ENCODE measurements at regions not wholly inside any gene's neighbourhood (a gene's known extent, or its start where the extent isn't known, plus 50 kb on each side); places are given as distances from the start of the nearest gene placed in this dataset.

DNA sequence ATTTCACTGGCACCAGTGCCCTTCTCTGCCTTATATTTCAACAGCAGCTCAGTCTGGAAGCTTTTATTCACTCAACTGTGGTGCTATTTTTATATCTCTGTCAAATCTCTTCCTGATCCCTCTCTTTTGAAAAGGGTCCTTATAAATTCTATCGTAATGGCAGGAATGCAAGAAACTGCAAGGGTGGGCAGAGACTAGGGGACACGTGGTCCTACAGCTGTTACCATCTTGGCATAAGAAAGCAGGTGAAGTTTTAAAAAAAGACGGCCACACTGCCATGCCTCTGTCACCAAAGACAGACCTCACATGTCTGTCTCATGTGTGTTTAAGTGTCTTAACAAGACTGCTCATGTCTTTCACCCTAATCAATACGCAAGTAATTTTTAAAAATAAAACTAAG, 368.4 kb upstream of the CDH11 start:
- intact Hi-C loops (cut with DNase I, micrococcal nuclease) = no loop called here
- ATAC-seq (no peak), DNase-seq (no peak)
- Histone ChIP-seq H3K36me3 (ENCODE audit: low read depth) (no peaks in the 10 kb centered on the region), H3K4me1 (ENCODE audit: low read depth) (no peaks in the 10 kb centered on the region), H3K4me3 (no peak overlapping the region), H3K9me3 (no peaks in the 10 kb centered on the region)
- TF ChIP-seq, protein P1, sequence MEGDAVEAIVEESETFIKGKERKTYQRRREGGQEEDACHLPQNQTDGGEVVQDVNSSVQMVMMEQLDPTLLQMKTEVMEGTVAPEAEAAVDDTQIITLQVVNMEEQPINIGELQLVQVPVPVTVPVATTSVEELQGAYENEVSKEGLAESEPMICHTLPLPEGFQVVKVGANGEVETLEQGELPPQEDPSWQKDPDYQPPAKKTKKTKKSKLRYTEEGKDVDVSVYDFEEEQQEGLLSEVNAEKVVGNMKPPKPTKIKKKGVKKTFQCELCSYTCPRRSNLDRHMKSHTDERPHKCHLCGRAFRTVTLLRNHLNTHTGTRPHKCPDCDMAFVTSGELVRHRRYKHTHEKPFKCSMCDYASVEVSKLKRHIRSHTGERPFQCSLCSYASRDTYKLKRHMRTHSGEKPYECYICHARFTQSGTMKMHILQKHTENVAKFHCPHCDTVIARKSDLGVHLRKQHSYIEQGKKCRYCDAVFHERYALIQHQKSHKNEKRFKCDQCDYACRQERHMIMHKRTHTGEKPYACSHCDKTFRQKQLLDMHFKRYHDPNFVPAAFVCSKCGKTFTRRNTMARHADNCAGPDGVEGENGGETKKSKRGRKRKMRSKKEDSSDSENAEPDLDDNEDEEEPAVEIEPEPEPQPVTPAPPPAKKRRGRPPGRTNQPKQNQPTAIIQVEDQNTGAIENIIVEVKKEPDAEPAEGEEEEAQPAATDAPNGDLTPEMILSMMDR (IDR thresholded peaks at IDR 0.05) = no peak

DNA sequence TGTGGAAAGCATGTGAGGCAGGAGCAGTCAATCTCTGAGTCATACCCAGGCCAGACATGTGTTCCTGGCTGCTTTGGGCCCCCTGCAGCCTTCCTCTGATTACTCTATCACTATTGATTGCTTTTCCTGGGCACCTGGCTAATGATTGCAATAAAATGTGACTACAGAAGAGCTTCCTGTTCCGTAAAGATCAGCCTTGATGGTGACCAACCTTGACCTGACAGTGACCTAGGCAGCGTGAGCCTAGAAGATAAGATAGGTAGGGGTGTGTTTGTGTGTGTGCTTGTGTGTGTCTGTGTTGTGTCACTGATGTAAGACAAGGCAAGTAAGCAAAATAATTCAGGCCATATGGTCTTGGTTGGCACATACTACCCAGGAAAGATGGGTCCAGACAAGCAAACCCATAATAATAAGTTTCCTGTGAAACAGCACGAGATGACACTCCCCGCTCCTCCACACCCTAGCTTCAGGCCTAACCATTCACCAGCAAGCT, 367.7 kb upstream of the CDH11 start:
- no peaks in the 10 kb centered on the region for H3K36me3 ChIP-seq (ENCODE audit: low read depth)
- TF ChIP-seq, protein P1 (IDR thresholded peaks at IDR 0.05) = no peak
- no peak overlapping the region for H3K4me3 ChIP-seq
- no peak for ATAC-seq
- H3K9me3 ChIP-seq = peaks cover 2% of the 10 kb centered on the region
- no peak for DNase-seq
- intact Hi-C loops (cut with DNase I, micrococcal nuclease) = no loop called here
- H3K4me1 ChIP-seq (ENCODE audit: low read depth) = no peaks in the 10 kb centered on the region

DNA sequence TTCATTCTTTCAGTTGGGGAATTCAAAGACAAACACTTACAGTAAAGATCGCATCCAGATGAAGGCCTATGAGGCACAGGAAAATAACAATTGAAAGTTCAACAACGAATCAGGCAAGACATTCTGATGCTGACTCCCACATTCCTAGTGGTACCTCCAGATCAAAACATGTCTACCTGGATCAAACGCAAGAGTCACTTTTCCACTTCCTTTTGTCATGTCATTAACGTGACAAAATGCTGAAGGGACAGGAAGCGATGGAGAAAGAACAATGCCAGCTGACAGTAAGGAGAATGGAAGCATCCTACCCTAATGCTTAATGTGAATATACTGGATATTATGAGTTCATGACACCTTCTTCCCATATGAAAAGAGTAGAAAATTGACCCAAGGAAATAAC, 365.4 kb upstream of the CDH11 start:
- TF ChIP-seq, protein P1 (IDR thresholded peaks at IDR 0.05) = no peak
- no peak for DNase-seq
- intact Hi-C loops (cut with DNase I, micrococcal nuclease) = no loop called here
- ATAC-seq = no peak
- no peak overlapping the region for H3K4me3 ChIP-seq
- H3K36me3 ChIP-seq (ENCODE audit: low read depth) = no peaks in the 10 kb centered on the region
- no peaks in the 10 kb centered on the region for H3K4me1 ChIP-seq (ENCODE audit: low read depth)
- peaks cover 2% of the 10 kb centered on the region for H3K9me3 ChIP-seq

DNA sequence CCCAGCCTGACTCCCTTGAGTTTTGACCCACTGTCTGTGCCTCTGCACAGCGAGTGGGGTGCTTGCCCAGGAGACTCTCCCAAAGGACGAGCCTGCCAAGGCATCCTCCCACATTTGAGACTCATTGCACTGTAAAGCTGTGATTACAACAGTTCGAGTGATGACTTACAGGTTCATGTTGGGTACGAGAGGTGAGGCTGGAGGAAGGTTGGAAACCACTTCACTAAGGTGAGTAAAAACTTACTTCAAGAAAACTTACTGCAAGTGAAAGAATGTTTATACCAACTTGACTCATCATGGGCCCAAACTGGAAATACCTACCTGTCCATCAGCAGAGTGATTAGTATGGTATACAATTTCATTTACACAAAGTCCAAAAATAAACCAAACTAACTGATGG, 360.1 kb upstream of the CDH11 start:
- Histone ChIP-seq H3K4me1 (ENCODE audit: low read depth) (no peaks in the 10 kb centered on the region), H3K4me3 (no peak overlapping the region), H3K9me3 (peaks cover 5% of the 10 kb centered on the region), H3K36me3 (ENCODE audit: low read depth) (no peaks in the 10 kb centered on the region)
- TF ChIP-seq, protein P1 (IDR thresholded peaks at IDR 0.05) = no peak
- intact Hi-C loops (cut with DNase I, micrococcal nuclease) = no loop called here
- ATAC-seq (no peak), DNase-seq (no peak)

DNA sequence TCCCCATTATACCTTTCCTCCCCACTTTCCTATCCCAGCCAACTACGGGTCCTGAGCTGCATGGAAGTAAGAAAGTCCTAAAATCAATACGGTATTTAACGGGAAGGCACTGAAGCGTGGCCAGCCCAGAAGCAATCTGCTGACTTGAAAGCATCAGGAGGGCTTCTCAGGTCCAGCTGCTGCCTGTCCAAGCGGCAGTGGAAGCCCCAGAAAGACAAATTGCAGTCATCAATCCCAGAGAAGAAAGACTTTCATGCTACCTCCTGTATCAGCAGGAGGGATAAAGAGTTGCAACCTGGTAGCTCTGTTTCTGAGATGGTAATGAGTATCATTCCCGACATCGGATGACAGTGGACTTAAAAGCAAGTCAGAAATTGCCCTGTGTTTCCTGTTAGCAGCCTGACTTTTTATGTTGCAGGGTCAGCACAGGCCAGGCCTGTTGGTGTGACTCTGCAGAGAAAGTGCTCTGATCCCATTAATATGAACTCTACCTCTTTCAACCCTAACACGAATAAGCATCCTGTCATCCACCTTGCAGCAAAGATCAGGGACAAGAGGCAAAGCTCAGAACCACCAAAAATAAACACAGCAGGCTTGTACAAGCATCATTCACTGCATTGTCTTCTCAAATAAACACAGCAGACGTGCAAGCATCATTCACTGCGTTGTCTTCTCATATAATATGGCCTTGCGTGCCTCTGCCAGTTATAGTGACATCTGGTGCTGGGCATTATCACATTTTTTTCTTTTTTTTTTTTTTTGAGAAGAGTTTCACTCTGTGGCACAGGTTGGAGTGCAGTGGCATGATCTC, 358.6 kb upstream of the CDH11 start:
- TF ChIP-seq, protein P1 (IDR thresholded peaks at IDR 0.05) = no peak
- ATAC-seq = no peak
- Histone ChIP-seq H3K4me3 (no peak overlapping the region), H3K36me3 (ENCODE audit: low read depth) (no peaks in the 10 kb centered on the region), H3K9me3 (peaks cover 5% of the 10 kb centered on the region), H3K4me1 (ENCODE audit: low read depth) (no peaks in the 10 kb centered on the region)
- no peak for DNase-seq
- intact Hi-C loops (cut with DNase I, micrococcal nuclease) = no loop called here
